SK-N-SH (cell line): ENCODE measurements at regions not wholly inside any gene's neighbourhood (a gene's known extent, or its start where the extent isn't known, plus 50 kb on each side); places are given as distances from the start of the nearest gene placed in this dataset.

Experiments
- EZH2phosphoT487 ChIP-seq: fragments of 200-600 bp; sonication (generic); IDR thresholded peaks from 2 replicates; pipeline ENCODE4 v1.6.1; 2017; ENCODE audit warnings: low read depth, mixed run types, mild to moderate bottlenecking, antibody characterized with exemption, moderate library complexity, borderline replicate concordance
- POLR2AphosphoS5 ChIP-seq: IDR thresholded peaks from 2 replicates; pipeline ENCODE4 v1.6.1; 2012; ENCODE audit warnings: low read depth, low read length
- RAD21 ChIP-seq: IDR thresholded peaks from 2 replicates; pipeline ENCODE4 v1.6.1; 2012; ENCODE audit warnings: mild to moderate bottlenecking, low read length
- TF ChIP-seq, protein P1 (sequence below): fragments of 200-600 bp; sonication (generic); IDR thresholded peaks from 2 replicates; pipeline ENCODE4 v1.6.1; 2017; ENCODE audit warnings: antibody characterized with exemption, mild to moderate bottlenecking, moderate library complexity

DNA sequence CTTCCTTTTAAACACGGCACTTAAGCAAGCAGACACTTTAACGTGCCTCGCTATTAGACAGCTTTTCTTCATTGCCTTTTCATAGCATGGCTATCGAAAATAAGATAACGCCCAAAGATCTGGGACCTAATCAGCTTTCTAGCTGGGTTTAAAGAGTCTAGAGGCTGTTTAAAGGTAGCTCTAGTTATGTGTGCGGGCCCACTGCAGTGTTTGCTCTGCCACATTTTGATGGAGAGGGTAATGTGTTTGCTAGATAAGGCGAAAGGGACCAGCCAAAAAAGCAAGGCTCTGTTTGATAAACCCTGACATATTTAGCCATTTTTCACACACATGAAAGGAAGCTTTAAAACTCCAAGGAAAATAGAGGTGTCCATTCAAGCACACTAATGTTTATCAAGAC, 91.6 kb downstream of the NR2F2 start:
- TF ChIP-seq EZH2phosphoT487 (no peak), RAD21 (no peak), POLR2AphosphoS5 (no peak)
- TF ChIP-seq, protein P1, sequence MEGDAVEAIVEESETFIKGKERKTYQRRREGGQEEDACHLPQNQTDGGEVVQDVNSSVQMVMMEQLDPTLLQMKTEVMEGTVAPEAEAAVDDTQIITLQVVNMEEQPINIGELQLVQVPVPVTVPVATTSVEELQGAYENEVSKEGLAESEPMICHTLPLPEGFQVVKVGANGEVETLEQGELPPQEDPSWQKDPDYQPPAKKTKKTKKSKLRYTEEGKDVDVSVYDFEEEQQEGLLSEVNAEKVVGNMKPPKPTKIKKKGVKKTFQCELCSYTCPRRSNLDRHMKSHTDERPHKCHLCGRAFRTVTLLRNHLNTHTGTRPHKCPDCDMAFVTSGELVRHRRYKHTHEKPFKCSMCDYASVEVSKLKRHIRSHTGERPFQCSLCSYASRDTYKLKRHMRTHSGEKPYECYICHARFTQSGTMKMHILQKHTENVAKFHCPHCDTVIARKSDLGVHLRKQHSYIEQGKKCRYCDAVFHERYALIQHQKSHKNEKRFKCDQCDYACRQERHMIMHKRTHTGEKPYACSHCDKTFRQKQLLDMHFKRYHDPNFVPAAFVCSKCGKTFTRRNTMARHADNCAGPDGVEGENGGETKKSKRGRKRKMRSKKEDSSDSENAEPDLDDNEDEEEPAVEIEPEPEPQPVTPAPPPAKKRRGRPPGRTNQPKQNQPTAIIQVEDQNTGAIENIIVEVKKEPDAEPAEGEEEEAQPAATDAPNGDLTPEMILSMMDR = no peak
